ENCODE measurements at regions not wholly inside any gene's neighbourhood (a gene's known extent, or its start where the extent isn't known, plus 50 kb on each side); places are given as distances from the start of the nearest gene placed in this dataset.

DNA sequence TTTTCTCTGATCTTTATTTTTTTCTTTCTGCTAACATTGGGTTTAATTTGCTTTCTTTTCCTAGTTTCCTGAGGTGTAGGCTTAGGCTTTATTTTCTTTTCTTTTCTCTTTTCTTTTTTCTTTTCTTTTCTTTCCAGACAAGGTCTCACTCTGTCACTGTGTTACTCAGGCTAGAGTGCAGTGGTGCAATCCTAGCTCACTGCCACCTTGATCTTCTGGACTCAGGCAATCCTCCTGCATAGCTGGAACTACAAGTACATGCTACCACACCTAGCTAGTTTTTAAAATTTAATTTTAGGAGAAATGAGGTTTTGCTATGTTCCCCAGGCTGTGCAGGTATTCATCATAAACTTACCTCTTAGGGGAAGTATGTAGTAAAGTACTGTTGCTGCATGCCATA, 197.8 kb upstream of the ANKRD50 start:
- no peak overlapping the region for H3K4me3 ChIP-seq
- H3K4me1 ChIP-seq, result no peaks in the 10 kb centered on the region
- H3K27me3 ChIP-seq, result no peaks in the 10 kb centered on the region
- no peak overlapping the region for H3K27ac ChIP-seq
- no peaks in the 10 kb centered on the region for H3K36me3 ChIP-seq
- no peak for DNase-seq
- H3K9me3 ChIP-seq, result peaks cover 0 to 21% (median 18%) of the 10 kb centered on the region in 4 donors
- intact Hi-C loops (cut with DNase I; ENCODE audit: low total_unique reads), result no loop called here
- TF ChIP-seq EP300 (IDR thresholded peaks at IDR 0.05) (no peak), CTCF (IDR thresholded peaks at IDR 0.05) (no peak), POLR2A (IDR thresholded peaks at IDR 0.05) (no peak), POLR2AphosphoS5 (IDR thresholded peaks at IDR 0.05) (no peak)

GRCh38 chr4:124907881-124908280, 195.3 kb upstream of the ANKRD50 start:
- H3K4me3 ChIP-seq, result no peak overlapping the region
- peaks cover 0 to 16% (median 10%) of the 10 kb centered on the region in 4 donors for H3K4me1 ChIP-seq
- WGBS, 5 donors, result 81 to 96% (median 92%) methylated on average over 3 of the region's 3 CpGs
- intact Hi-C loops (cut with DNase I; ENCODE audit: low total_unique reads), result no loop called here
- no peak for DNase-seq
- no peaks in the 10 kb centered on the region for H3K36me3 ChIP-seq
- no peaks in the 10 kb centered on the region for H3K27me3 ChIP-seq
- TF ChIP-seq POLR2AphosphoS5 (IDR thresholded peaks at IDR 0.05) (no peak), POLR2A (IDR thresholded peaks at IDR 0.05) (no peak), CTCF (IDR thresholded peaks at IDR 0.05) (no peak), EP300 (IDR thresholded peaks at IDR 0.05) (no peak)
- no peak overlapping the region for H3K27ac ChIP-seq
- peaks cover 0 to 11% (median 9%) of the 10 kb centered on the region in 4 donors for H3K9me3 ChIP-seq

- H3K36me3 ChIP-seq, result no peaks in the 10 kb centered on the region
- WGBS, 5 donors, result 49 to 65% (median 61%) methylated on average over 4 of the region's 4 CpGs
- TF ChIP-seq CTCF (IDR thresholded peaks at IDR 0.05), result no peak
- no peak for TF ChIP-seq POLR2AphosphoS5 (IDR thresholded peaks at IDR 0.05)
- no peak for TF ChIP-seq EP300 (IDR thresholded peaks at IDR 0.05)
- TF ChIP-seq POLR2A (IDR thresholded peaks at IDR 0.05), result no peak
- no peaks in the 10 kb centered on the region for H3K9me3 ChIP-seq
- H3K27ac ChIP-seq, result no peak overlapping the region
- intact Hi-C loops (cut with DNase I; ENCODE audit: low total_unique reads), result no loop called here
- no peak overlapping the region for H3K4me3 ChIP-seq
- peaks cover 0 to 16% (median 12%) of the 10 kb centered on the region in 4 donors for H3K4me1 ChIP-seq
- H3K27me3 ChIP-seq, result no peaks in the 10 kb centered on the region
- DNase-seq, result no peak
These were observed 192.9 kb upstream of the ANKRD50 start for GRCh38 chr4:124905441-124905840.

DNA sequence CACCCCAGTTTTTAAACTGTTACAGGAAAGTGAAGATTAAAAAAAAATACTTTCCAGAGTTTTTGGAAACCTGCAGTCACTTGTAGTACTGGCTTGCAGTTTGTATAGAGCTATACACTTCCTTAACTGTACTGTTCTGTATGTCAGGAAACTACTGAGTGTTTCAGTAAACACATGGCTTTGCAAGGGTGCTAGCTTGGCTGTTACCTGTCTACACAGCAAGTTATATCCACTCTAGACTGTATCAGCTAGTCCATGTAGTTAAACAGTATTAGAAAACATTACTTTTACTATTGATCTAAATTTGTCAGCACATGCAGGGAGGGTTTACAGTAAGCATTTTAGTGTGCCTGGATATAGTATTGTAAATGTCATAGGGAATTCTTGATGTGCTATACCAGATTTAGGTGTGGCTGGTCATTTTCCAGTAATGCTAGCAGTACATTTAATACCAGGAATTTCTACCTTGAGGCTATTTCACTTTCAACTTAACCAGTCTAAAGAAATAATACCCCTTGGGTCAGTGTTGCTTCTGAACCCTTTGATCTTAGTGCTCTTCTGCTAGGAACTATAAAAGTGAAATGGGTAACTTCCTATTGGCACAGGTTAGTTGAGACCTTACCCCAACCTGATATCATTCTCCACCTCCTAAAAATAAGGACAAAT, 192.3 kb upstream of the ANKRD50 start:
- Histone ChIP-seq H3K27ac (peak overlapping the region in 2 of 5 donors; percentile 50 to 56), H3K9me3 (no peaks in the 10 kb centered on the region), H3K27me3 (no peaks in the 10 kb centered on the region), H3K4me3 (no peak overlapping the region), H3K36me3 (no peaks in the 10 kb centered on the region), H3K4me1 (peaks cover 0 to 16% (median 12%) of the 10 kb centered on the region in 4 donors)
- TF ChIP-seq CTCF (IDR thresholded peaks at IDR 0.05), result no peak
- TF ChIP-seq EP300 (IDR thresholded peaks at IDR 0.05), result no peak
- no peak for TF ChIP-seq POLR2AphosphoS5 (IDR thresholded peaks at IDR 0.05)
- no peak for TF ChIP-seq POLR2A (IDR thresholded peaks at IDR 0.05)
- intact Hi-C loops (cut with DNase I; ENCODE audit: low total_unique reads), result no loop called here
- peak in 1 of 2 donors; percentile 4 for DNase-seq
